Fibroblast of villous mesenchyme (primary cell): ENCODE measurements at regions not wholly inside any gene's neighbourhood (a gene's known extent, or its start where the extent isn't known, plus 50 kb on each side); places are given as distances from the start of the nearest gene placed in this dataset.

Experiments used
- DNase-seq: peaks from one replicate; pipeline ENCODE4 v3.0.0-alpha.2; 2010; ENCODE audit warnings: low read depth
- H3K4me3 ChIP-seq: 2 replicates; pipeline ENCODE4 v1.5.1; 2011; ENCODE audit warnings: low read depth, mild to moderate bottlenecking, low read length
- TF ChIP-seq, protein P1 (sequence below): IDR thresholded peaks from 2 replicates; pipeline ENCODE4 v1.5.1; 2012; ENCODE audit warnings: low read depth, mild to moderate bottlenecking, low read length; ENCODE audit not compliant: insufficient read depth

DNA sequence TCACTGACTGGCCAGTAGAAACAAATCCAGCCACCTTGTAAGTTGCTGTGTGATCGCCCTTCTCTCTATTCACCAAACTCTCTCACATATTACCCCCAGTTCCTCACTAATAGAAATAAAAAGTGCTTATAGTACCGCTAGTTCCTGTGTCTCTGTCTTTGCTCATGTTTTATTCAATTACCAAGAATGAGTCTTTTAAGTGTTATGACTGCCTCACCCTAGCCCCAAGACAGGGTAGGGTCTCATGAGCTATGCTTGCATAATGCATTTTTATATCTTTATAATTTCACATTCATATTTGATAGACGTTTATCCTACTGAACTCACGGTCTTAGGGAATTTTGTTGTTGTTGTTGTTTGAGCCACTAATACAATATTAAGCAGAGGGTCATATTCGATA lies 109.6 kb upstream of the DOK6 start:
- H3K4me3 ChIP-seq = no peak overlapping the region
- DNase-seq = no peak
- TF ChIP-seq, protein P1, sequence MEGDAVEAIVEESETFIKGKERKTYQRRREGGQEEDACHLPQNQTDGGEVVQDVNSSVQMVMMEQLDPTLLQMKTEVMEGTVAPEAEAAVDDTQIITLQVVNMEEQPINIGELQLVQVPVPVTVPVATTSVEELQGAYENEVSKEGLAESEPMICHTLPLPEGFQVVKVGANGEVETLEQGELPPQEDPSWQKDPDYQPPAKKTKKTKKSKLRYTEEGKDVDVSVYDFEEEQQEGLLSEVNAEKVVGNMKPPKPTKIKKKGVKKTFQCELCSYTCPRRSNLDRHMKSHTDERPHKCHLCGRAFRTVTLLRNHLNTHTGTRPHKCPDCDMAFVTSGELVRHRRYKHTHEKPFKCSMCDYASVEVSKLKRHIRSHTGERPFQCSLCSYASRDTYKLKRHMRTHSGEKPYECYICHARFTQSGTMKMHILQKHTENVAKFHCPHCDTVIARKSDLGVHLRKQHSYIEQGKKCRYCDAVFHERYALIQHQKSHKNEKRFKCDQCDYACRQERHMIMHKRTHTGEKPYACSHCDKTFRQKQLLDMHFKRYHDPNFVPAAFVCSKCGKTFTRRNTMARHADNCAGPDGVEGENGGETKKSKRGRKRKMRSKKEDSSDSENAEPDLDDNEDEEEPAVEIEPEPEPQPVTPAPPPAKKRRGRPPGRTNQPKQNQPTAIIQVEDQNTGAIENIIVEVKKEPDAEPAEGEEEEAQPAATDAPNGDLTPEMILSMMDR = no peak

- no peak overlapping the region for H3K4me3 ChIP-seq
- TF ChIP-seq, protein P1 = no peak
- no peak for DNase-seq
These were observed 108.9 kb upstream of the DOK6 start for GRCh38 chr18:69291755-69292154.

- H3K4me3 ChIP-seq = no peak overlapping the region
- TF ChIP-seq, protein P1 = no peak
- DNase-seq = no peak
These were observed 100.5 kb upstream of the DOK6 start for GRCh38 chr18:69300185-69300584.

- no peak for DNase-seq
- TF ChIP-seq, protein P1 = no peak
- H3K4me3 ChIP-seq = no peak overlapping the region
These were observed 92.1 kb upstream of the DOK6 start for GRCh38 chr18:69308619-69309018.

DNA sequence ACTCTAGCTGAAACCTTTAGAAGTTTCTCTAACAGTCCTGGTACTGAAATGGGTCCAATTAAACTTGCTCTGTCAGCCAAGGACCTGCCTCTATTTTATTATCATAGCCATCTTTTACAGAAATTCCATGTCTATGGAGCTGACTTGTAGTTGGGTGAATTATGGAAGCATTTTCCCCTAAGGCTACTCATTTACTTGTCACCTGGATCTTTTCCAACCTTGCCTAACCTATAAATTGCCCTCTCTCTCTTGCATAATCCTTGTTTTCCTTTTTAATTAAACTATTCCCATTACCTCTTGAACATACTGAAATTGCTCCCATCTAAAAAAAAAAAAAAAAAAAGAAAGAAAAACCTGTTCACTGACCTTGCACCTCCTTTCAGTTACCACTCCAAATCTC lies 74.6 kb upstream of the DOK6 start:
- DNase-seq = peak; percentile 1
- no peak overlapping the region for H3K4me3 ChIP-seq
- TF ChIP-seq, protein P1 = no peak

DNA sequence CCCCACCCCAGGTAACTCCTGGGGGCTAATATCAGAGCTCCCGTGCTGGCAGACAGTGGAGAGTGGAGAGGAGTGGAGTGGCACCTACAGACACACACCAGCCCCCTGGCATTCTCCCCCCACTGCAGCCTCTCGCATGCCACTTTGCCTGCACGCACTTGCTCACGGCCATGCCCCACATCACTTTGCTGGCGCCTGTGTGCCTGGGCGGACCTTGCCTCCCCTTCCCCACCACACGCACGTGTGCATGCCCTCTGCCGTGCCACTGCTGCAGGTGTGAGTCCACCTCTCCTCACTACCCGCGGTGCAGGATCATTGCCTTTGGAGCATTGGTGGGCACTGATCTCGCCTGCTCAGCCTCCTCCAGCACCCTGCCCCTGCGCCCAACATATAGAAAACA lies 72.6 kb upstream of the DOK6 start:
- no peak overlapping the region for H3K4me3 ChIP-seq
- TF ChIP-seq, protein P1 = no peak
- DNase-seq = no peak

DNA sequence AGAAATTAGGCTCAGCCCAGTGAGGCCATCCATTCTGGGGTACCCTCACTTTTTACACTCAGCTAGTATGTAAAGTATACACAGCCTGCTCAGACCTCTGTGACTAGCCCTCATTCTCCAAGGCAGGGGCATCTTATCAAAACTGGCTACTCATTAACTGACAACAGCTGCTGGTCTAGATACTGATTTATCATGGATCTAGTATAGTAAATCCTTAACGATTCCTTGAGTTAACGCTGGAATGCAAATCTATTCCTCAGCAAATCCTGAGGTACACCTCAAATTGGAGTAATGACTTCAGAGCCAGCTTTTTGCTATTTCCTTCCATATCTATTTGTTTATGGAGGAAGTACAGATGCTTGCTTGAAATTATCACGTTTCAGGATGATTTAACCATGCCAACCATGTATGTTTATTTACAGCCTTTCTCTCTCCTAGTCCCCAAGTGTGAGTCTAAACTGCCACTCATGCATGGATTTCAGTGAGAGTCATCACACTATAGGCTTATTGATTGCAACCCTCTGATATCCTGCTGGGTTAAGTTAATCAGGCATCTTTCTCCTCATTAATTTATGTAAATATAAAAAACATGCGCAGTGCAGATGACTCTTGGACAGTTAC lies 70.2 kb upstream of the DOK6 start:
- DNase-seq = no peak
- TF ChIP-seq, protein P1 = no peak
- H3K4me3 ChIP-seq = no peak overlapping the region
